Pulmonary artery endothelial cell (primary cell): ENCODE measurements at regions not wholly inside any gene's neighbourhood (a gene's known extent, or its start where the extent isn't known, plus 50 kb on each side); places are given as distances from the start of the nearest gene placed in this dataset.

Source experiments
- DNase-seq: peaks from one replicate; pipeline ENCODE4 v3.0.0-alpha.2; 2011; ENCODE audit warnings: low read depth, low spot score

- no peak for DNase-seq
Observed at GRCh38 chr3:181764544-181764943, 52.8 kb downstream of the SOX2 start.

GRCh38 chr3:181770296-181770695 lies 58.6 kb downstream of the SOX2 start:
- DNase-seq: no peak

- no peak for DNase-seq
Observed at GRCh38 chr3:181771120-181771519, 59.4 kb downstream of the SOX2 start.

- no peak for DNase-seq
Observed at GRCh38 chr3:181772166-181772565, 60.4 kb downstream of the SOX2 start.

GRCh38 chr3:181773921-181774320 lies 62.2 kb downstream of the SOX2 start:
- no peak for DNase-seq

GRCh38 chr3:181782306-181782954 lies 70.7 kb downstream of the SOX2 start:
- peak; percentile 10 for DNase-seq

GRCh38 chr3:181790561-181790960 lies 78.8 kb downstream of the SOX2 start:
- DNase-seq: no peak

- DNase-seq: no peak
Observed at GRCh38 chr3:181791056-181791955, 79.6 kb downstream of the SOX2 start.

- DNase-seq: no peak
Observed at GRCh38 chr3:181793006-181793405, 81.3 kb downstream of the SOX2 start.

GRCh38 chr3:181794011-181794790 lies 82.5 kb downstream of the SOX2 start:
- DNase-seq: no peak

GRCh38 chr3:181796641-181797040 lies 84.9 kb downstream of the SOX2 start:
- no peak for DNase-seq

GRCh38 chr3:181797431-181797830 lies 85.7 kb downstream of the SOX2 start:
- no peak for DNase-seq

GRCh38 chr3:181805703-181806102 lies 94.0 kb downstream of the SOX2 start:
- no peak for DNase-seq

GRCh38 chr3:181808053-181808452 lies 96.3 kb downstream of the SOX2 start:
- no peak for DNase-seq

GRCh38 chr3:181823716-181824115 lies 112.0 kb downstream of the SOX2 start:
- DNase-seq: no peak

GRCh38 chr3:181824961-181825360 lies 113.2 kb downstream of the SOX2 start:
- DNase-seq: no peak

- DNase-seq: no peak
Observed at GRCh38 chr3:181839039-181839915, 127.6 kb downstream of the SOX2 start.

- DNase-seq: no peak
Observed at GRCh38 chr3:181839916-181840297, 128.2 kb downstream of the SOX2 start.

GRCh38 chr3:181844211-181844610 lies 132.5 kb downstream of the SOX2 start:
- no peak for DNase-seq

GRCh38 chr3:181847276-181847675 lies 135.6 kb downstream of the SOX2 start:
- no peak for DNase-seq

GRCh38 chr3:181851063-181851462 lies 139.3 kb downstream of the SOX2 start:
- DNase-seq: no peak
